ENCODE measurements at regions not wholly inside any gene's neighbourhood (a gene's known extent, or its start where the extent isn't known, plus 50 kb on each side); places are given as distances from the start of the nearest gene placed in this dataset.

DNA sequence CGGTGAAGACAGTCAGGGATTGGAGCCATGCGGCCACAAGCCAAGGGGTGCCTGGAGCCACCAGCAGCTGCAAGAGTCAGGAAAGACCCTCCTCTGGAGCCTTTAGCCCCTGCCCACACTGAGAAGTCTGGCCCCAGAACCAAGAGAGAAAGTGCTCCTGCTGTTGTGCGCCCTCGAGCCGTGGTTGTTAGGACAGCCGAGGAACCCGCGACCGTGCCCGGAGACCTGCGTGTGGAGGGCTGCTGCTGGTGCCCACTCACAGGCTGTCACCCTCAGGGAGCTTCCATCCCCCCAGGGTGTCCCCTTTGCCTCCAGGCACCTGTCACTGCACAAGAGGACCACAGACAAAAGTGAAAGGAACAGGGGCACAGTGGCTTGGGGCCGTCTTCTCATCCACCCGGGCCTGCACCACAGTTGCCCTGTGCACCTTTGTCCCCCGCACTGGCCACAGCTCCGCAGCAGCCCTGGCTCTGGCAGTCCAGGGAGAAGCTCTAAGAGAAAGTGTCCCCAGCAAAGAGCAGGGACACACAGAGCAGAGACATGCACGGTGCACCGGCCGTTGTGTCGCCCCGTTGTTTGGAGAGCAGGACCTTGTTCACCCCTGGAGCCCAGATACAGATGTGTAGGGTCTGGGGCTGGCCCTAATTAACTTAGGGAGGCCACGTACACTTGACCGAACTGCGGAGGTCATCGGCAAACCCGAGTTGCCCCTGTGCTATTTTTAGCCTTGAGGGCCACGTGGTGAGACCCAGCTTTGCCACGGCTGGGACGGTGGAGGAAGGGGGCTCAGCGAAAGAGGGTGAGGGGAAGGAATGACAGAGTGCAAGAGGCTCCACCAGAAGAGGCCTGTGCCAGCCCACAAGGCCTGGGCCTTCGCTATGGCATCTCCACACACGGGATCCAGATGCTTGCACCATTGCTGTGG lies 329.2 kb downstream of the C16orf95 start:
- DNase-seq = no peak

DNA sequence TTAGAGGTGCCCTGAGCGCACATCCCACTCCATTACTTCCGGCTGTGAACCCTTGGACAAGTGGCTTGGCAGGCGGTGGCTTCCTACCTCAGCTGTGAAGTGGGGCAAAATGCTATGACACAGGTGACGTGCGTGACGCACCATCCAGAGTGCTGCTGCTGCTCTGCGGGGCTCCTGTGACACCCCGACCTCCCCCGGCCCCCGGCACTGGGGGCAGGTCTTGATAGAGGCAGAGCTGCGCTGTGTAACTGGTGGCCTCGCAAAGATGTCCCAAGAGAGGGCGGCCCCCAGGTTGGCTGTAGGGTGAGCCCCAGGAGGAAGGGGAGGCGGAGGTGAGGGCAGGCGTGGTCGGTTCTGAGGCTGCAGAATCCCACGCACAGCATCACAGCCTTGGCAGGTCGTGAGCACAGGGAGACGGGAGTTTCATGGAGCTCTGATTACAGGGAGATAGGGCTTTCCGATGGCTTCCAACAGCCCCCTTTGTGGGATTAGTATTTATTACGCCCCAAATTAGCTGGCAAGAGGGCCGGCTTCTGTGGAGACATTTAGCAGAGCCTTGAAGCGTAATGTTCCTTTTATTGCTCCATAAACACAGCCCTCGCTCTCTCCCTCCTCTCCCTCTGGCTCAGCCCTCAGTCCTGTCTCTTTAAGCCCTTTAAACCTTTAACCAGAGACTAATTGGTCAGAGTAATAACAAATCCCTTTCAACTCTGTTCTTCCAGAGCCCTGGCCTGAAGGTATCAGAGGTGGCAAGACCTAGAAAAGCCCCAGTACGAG lies 328.1 kb downstream of the C16orf95 start:
- DNase-seq = no peak

GRCh38 chr16:86990451-86990850 lies 326.7 kb downstream of the C16orf95 start:
- no peak for DNase-seq

- no peak for DNase-seq
Measured at GRCh38 chr16:86991679-86992078, 325.5 kb downstream of the C16orf95 start.

- no peak for DNase-seq
Measured at GRCh38 chr16:86992587-86992986, 324.6 kb downstream of the C16orf95 start.

DNA sequence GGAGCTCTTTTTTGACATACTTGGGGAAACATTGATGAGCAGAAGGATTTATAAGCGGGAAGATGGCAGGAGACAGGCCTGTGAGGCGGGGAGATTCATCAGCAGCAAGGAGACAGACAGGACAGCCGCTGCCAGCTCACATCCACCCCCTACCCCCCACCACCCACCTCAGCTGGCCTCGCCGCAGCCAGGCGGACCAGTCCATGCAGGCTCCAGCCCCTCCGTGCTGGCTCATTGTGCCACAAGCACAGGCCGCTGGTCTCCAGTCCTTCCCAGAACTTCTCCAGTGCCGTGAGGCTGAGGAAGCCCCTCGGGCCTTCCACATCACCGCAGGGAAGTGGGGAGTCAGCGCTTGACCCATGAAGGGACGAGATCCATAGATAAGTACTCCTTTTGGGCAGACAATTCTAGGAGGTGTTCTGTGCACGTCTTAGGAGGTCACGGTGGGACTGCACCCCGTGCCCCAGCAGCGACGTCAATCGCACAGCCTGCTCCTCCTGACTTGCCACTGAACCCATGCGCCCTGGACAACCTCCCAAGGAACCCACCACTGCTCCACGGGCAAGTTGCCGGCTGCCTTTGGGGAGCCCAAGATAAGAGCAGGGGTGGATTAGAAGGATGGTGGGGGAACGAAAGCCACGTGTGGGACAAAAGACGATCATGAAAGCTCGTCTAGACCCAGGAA lies 323.6 kb downstream of the C16orf95 start:
- no peak for DNase-seq

DNA sequence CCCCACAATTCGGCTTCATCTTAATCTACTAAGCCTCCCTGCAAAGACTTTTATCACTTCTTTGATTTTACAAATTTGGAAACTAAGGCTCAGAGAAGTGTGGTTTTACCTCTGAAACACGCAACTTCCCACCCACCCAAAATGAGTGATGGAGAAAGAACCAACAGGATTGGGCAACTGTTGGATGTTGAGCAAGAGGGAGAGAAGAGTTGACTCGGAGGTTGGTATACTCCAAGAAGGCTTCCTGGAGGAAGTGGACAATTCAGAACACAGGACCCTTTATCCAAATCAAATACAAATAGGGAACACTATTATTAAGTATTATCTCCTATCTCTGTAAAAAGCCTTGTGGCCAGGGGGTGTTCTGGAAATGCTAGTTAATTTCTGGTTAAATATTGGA lies 323.0 kb downstream of the C16orf95 start:
- DNase-seq = no peak

DNA sequence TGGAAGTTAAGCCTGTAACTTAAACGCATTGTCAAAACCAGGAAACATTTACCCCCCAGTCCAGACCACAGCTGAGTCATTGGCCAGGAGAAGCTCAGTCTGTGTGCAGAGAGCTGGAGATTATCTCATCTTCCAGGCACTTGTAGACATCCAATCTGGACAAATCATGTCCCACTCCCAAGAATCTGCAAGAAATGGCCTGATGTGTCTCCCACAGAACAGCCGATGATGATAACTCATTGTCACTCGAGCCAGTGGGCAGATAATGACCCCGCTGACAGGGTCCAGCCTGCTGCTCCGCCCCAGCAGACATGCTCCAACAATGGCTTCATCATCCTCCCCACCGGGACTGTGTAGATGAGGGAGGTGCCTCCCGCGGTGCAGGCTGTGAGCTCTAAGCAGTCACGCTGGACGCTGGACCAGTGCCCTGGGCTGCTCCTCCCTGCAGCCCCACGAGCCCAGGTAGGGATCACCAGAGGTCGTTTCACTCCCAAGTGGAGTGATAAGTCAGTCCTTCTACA lies 322.5 kb downstream of the C16orf95 start:
- DNase-seq = no peak

DNA sequence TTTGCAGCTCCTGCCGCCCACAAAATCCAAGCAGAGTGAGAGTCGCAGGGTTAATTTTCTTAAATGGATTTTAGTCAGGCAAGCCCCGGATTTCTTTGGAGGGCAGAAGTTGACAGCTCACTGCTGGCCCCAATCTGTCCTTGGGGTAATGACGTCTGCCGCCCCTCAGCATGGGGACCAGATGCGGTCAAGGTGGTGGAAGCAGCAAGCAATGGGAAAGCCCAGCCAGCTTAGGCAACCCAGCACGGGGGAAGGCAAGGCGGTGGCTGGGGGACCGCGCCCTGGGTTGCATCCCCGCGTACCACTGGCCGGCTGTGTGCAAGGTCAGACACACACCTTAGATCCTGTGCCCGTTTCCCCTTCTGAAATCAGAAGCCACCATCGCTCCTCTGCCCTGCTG lies 321.7 kb downstream of the C16orf95 start:
- no peak for DNase-seq

DNA sequence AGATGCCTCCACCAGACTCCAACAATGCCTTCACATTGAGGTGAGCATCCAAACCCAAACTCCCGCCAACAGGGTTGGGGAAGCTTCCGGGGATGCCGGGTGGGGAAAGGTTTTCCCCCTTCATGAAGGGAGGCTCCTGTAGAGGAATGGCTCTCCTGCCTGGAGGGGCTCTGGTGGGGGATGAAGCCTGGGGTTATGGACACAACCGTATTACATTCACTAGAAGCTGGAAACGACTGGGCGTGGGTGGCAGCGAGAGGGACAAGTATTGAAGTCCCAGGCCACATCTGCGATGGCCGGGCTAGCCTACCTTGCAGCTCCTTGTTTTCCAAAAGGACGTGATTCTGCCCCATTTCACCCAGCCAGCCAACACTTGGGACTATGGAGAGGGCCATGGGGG lies 321.1 kb downstream of the C16orf95 start:
- no peak for DNase-seq

- DNase-seq = no peak
Measured at GRCh38 chr16:86997058-86997457, 320.1 kb downstream of the C16orf95 start.

GRCh38 chr16:86998196-86999001 lies 318.8 kb downstream of the C16orf95 start:
- DNase-seq = no peak

DNA sequence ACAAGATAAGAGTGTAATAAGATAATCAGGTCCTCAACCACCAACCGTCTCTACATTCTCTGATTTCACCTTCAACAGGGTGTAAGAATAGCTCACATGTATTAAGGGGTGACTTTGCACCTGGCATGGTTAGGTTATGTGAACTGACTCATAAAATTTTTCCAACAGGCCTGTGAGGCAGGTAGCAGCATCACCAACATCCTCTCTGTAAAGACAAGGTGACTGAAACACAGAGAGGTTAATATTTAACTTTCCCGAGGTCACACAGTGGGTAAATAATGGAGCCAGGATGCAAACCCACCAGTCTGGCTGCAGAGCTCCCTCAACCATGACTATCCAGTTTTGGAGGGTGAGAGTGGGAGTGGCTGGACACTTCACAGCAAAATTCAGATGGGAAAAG lies 317.2 kb downstream of the C16orf95 start:
- no peak for DNase-seq

DNA sequence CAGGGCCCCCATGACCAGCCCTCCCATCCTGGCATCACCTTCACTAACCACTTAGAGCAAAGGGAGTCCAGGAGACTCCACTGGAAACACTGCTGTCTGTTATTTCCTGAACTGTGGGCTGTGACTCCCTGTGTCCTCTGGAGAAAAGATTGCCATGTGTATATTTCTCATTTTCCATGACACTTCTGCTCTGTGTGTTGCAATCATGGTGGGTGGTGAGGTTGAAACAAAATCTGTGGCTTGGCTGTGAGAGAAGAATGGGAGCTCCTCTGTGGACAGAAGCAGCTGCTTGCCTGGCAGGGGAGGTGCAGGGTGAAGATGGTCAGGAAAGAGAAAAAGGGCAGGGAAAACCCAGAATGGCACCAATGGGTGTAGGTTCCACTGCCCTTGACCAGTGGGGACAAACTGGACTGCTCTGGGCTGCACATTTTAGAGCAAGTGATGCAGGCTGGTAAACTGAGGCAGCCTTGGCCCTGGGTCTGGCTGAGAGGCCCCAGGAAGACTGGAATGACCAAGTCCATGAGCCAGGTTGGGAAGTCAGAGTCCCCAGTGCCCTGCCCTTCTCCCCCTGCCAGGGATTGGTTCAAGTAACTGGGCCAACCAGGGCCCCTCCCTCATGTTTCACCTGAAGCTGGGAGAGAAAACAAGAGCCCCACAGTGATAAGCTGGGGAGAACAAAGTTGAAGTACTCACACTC lies 314.3 kb downstream of the C16orf95 start:
- DNase-seq = no peak

DNA sequence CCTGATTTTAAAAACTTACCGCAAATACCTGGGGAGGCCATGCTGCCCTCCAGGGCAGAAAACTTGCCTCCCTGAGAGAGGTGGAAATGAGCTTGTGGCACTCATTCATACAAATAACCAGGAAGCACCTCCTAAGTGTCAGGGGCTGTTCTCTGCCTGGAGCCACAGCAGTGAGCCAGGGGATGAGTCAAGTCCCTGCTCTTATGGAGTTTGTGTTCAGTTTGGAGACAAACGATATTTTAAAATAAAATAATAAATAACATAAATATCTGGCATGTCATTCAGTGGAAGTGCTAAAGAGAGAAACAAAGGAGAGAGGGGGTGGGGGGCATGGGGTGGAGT lies 313.8 kb downstream of the C16orf95 start:
- DNase-seq = no peak

DNA sequence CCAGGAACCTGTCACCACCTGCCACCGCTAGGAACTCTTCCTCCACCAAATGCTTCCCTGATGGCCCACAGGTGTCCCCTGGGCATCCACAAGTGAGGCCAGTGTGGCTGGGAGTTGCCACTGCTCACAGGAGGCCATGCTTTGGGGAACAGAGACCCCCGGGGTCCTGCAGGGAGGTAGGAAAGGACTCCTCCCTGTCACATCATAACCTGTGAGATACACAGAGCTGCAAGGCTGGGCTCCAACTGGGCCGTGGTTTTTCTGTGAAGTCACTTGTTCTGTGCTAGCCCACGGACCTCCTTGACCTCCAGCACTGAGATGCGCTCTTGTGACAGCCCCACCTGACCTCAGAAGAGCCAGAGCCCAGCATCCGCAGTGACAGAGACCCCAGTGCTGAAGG lies 311.2 kb downstream of the C16orf95 start:
- DNase-seq = no peak

DNA sequence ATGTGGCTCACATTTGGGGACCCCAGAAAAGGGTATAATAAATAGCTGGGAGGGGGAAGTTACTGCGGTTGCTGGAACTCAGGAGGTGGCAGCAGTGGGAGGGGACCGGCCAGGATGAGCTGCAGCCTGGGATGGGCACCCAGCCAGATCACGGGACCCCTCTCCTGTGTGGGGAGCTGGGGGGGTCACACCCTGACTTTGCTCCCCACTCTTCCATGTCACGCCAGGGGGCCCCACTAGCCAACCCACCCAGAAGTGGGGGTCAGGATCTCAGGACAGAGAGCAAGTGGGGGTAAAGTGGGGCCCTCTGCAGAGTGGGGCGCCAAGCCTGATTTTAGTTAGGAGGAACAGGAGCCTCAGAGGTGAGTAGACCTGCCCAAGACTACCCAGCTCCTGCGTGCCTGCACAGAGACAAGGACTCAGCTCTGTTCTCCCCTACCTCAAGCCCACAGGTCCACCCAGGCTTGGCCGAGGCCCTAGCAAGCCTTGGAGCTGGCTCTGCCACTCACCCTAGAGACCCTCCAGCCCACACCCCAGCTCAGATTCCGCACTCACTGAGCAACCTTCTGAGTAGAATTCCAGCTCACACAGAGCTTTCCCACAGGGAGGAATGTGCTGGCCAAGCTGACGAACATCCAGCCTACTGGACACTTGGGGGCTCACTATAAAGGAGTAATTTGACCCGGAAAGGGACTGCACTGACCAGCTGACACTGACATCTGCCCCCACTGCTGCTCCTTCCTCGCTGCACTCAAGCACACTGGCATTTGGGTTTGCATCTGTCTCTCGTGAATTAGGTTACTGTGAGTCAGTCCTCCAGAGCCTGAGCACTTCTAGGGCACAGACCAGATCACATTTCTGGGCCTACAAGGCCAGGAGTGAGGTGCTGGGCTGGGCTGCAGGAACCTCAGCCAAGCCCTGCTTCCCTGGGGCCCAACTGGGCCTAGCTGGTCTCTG lies 310.1 kb downstream of the C16orf95 start:
- DNase-seq = no peak

GRCh38 chr16:87007907-87008306 lies 309.3 kb downstream of the C16orf95 start:
- no peak for DNase-seq

DNA sequence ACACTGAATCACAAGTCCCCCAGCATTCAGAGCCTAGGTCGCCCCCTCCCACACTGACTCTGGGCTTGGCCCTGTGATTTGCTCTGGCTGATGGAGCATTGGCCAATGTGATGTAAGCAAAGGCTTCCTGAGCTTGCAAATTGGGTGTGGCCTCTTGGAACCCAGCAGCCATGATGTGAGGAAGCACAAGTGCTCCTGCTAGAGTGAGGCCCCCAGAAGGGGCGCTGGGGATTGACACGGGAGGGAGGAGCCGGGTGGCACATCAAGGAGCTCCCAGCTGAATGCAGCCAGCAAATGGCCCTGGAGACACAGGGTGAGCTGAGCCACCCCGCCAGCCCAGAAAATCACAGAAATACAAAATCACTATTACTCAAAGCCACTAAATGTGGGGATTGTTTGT lies 308.5 kb downstream of the C16orf95 start:
- no peak for DNase-seq

All from stimulated activated naive CD4-positive, alpha-beta T cell treated with Interleukin-2 at 50 U/mL for 16 hours (primary cell).